Inferior parietal cortex (tissue), 1 donor: ENCODE measurements at regions not wholly inside any gene's neighbourhood (a gene's known extent, or its start where the extent isn't known, plus 50 kb on each side); places are given as distances from the start of the nearest gene placed in this dataset.
"Not testable (repeated sequence)": the region's sequence is repeated elsewhere in the genome, so short reads cannot be mapped to it uniquely, and the experiment has no call there.

Experiments
- DNase-seq: peaks from one replicate; pipeline ENCODE4 v3.0.0-alpha.2; 2016; ENCODE audit errors: extremely low spot score

DNA sequence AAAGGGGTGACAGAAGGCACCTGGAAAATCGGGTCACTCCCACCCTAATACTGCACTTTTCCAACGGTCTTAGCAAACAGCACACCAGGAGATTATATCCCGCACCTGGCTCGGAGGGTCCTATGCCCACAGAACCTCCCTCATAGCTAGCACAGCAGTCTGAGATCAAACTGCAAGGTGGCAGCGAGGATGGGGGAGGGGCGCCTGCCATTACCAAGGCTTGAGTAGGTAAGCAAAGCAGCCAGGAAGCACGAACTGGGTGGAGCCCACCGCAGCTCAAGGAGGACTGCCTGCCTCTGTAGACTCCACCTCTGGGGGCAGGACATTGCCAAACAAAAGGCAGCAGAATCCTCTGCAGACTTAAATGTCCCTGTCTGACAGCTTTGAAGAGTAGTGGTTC, 101.8 kb downstream of the TBX20 start:
- not testable (repeated sequence) for DNase-seq

DNA sequence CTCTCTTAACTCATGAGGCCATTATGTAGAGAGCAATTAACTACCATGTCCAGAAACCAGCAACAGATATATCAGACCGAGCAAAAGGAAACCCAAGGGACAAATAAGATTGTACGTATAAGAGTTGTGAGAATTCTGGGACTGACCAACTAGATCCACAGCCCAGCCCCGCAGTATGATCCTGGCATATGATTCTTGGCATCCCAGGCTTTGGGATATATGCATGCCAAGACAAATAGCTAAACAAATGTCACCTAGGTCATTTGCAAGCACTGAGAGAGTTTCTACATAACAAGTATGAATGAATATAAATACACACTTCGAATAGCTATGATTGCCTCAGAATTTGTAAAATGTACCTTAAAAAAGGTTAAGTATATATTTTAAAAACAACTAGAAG, 105.9 kb downstream of the TBX20 start:
- DNase-seq: not testable (repeated sequence)

DNA sequence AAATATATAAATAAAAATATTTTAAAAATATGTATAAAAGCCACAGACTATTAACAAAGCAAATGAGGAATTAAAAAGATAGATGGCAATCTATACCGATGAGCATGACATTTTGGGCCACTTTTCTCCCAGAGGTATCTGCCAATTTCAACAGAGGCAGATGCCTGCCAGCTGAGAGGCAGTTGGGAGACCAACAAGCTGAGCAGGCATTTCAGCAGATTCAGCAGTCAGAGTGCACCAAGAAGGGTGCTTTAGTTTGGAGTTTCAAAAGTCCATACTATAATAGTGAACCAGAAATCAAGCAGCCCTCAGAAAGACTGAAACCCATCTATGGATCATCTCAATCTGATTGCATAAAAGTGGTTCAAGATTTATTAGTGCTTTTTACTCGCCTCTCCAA, 104.8 kb upstream of the DPY19L1 start:
- DNase-seq: not testable (repeated sequence)

- not testable (repeated sequence) for DNase-seq
Measured at GRCh38 chr7:35139281-35139680, 102.0 kb upstream of the DPY19L1 start.

DNA sequence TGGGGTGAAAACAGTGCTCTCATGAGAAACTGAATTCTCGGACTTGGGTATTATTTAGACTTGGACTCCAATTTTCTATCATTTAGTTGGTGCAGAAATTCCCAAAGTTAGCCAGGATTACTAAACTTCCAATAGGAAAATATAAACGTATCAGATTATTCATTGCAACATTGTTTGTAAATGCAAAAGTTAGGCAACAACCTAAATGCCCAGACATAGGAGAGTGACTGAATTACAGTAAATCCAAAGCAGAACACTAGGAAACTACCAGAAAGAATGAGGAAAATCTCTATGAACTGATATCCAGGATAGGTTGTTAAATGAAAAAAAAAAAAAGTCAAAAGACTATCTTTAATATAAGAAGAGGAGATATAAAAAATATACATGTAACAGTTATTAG, 96.2 kb upstream of the DPY19L1 start:
- not testable (repeated sequence) for DNase-seq

DNA sequence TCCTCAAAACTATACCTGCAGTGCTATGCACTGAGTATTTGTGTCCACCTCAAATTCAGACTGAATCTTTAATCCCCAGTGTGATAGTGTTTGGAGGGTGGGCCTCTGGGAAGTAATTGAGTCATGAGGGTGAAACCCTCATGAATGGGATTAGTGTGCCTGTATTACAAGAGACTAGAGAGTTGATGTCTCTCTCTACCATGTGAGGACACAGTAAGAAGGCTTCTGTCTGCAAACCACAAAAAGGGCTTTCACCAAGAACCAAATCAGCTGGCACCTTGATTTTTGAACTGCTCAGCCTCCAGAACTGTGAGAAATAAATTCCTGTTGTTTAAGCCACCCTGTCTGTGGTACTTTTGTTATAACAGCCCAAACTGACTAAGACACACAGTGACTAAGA, 95.7 kb upstream of the DPY19L1 start:
- not testable (repeated sequence) for DNase-seq

DNA sequence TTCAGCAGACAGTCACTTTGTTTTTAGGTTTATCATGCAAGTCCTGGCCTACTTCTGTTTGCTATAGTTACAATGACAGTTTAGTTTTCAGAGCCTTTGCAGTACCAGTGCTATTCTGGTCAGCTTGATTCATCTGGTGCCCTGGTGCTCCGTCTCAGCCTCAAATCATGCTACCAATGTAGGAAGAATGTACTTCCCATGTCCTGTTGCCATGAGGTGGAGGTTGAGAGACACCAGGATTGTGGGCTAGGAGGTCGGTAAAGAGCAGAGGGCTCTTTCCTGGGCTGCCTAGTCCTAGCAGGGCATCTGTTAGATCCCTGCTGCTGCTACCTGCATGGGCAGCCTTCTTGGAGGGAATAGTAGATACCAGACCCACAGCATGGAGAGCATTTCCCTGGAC, 91.4 kb upstream of the DPY19L1 start:
- peak; percentile 3 for DNase-seq

- DNase-seq: not testable (repeated sequence)
Measured at GRCh38 chr7:35118526-35118925, 81.2 kb upstream of the DPY19L1 start.

- not testable (repeated sequence) for DNase-seq
Measured at GRCh38 chr7:35106667-35107066, 69.4 kb upstream of the DPY19L1 start.

GRCh38 chr7:35105511-35105910, 68.2 kb upstream of the DPY19L1 start:
- DNase-seq: not testable (repeated sequence)

- not testable (repeated sequence) for DNase-seq
Measured at GRCh38 chr7:35102845-35103244, 65.6 kb upstream of the DPY19L1 start.

DNA sequence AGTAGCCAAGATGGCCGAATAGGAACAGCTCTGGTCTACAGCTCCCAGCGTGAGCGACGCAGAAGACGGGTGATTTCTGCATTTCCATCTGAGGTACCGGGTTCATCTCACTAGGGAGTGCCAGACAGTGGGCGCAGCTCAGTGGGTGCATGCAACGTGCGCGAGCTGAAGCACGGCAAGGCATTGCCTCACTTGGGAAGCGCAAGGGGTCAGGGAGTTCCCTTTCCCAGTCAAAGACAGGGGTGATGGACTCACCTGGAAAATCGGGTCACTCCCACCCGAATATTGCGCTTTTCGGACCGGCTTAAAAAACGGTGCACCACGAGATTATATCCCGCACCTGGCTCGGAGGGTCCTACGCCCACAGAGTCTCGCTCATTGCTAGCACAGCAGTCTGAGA, 55.7 kb upstream of the DPY19L1 start:
- not testable (repeated sequence) for DNase-seq
